Fibroblast of the aortic adventitia (primary cell): ENCODE measurements at regions not wholly inside any gene's neighbourhood (a gene's known extent, or its start where the extent isn't known, plus 50 kb on each side); places are given as distances from the start of the nearest gene placed in this dataset.

Experiments
- DNase-seq: peaks from one replicate; pipeline ENCODE4 v3.0.0-alpha.2; 2010; ENCODE audit warnings: low read depth
- H3K4me3 ChIP-seq: 2 replicates; pipeline ENCODE4 v1.5.1; 2011; ENCODE audit warnings: low read depth, mild to moderate bottlenecking, control low read depth, low read length, moderate library complexity
- TF ChIP-seq, protein P1 (sequence below): IDR thresholded peaks from 2 replicates; pipeline ENCODE4 v1.5.1; 2011; ENCODE audit warnings: mild to moderate bottlenecking, low read length, control low read depth, inconsistent platforms; ENCODE audit not compliant: insufficient read depth

DNA sequence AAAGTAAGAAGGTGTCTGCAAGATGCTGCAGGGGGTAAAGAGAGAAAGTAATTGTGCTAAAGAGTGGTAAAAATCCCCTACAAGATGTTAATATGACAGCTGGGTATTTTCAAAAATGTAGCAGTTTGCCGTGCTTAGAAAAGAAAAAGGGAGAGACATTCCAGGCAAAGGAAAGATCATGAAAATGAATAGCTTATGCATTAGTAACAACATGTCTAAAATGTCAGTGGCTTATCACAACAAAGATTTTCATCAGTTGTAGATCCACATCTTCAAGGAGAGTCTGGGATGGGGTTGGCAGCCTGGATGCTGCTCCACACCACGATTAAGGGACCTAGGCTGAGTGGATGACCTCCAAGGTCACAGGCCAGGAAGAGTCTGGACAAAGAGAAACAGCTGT is 920.9 kb downstream of the GRID1 start:
- TF ChIP-seq, protein P1, sequence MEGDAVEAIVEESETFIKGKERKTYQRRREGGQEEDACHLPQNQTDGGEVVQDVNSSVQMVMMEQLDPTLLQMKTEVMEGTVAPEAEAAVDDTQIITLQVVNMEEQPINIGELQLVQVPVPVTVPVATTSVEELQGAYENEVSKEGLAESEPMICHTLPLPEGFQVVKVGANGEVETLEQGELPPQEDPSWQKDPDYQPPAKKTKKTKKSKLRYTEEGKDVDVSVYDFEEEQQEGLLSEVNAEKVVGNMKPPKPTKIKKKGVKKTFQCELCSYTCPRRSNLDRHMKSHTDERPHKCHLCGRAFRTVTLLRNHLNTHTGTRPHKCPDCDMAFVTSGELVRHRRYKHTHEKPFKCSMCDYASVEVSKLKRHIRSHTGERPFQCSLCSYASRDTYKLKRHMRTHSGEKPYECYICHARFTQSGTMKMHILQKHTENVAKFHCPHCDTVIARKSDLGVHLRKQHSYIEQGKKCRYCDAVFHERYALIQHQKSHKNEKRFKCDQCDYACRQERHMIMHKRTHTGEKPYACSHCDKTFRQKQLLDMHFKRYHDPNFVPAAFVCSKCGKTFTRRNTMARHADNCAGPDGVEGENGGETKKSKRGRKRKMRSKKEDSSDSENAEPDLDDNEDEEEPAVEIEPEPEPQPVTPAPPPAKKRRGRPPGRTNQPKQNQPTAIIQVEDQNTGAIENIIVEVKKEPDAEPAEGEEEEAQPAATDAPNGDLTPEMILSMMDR = no peak
- DNase-seq = no peak
- no peak overlapping the region for H3K4me3 ChIP-seq

DNA sequence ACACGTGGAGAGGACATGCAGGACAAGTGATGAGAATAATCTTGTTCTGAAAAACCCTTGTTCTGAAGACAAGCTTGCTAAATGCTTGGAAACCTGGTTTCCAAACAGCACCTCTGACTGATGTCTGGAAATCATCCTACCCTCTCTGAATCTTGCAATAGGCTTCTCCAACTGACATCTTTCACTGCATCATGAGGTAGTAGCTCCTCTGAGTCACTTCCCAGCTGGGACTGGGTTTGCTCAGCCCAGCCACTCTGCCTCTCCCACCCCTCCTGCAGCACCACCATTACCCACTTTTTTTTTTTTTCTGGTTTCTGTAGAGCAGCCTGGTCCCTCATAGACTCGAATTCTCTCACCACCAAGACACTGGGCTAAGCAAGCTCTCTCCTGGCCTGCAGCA is 919.8 kb downstream of the GRID1 start:
- no peak for DNase-seq
- TF ChIP-seq, protein P1 = no peak
- no peak overlapping the region for H3K4me3 ChIP-seq

DNA sequence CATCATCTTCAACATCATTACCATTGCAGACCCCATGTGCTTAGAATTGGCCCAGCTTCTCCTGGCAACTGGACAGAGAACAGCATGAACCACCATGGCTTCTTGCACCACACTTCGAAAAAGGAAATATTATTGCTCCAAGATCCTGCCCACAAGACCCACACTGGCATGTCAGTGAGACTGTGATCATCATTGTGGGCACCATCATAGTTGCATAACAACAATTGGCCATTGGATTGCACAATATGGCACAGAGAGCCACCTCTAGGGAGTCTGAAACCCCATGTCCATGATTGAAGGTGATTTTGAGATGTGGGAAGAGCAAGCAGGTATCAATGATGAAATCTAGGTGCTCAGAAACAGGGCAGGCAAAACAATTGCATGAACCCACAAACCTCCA is 918.9 kb downstream of the GRID1 start:
- TF ChIP-seq, protein P1 = no peak
- no peak overlapping the region for H3K4me3 ChIP-seq
- DNase-seq = no peak

DNA sequence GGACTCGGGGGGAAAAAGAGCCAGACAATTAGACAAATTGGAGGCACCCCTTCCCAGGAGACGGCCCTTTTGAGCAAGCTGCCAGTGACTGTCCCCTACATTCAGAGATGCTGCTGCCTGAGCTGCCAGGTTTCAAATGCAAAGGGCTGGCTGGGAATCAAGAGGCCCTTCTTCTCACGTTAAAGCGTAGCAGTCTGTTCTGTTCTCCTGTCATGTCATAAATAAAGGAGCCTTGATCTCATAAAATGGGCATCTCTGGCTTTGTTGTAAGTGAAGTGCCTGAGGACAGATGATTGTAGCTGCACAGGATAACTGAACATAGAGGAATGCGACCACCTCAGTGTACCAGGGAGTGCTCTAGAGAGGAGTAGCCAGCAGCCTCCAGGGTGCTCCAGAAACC is 917.9 kb downstream of the GRID1 start:
- no peak overlapping the region for H3K4me3 ChIP-seq
- TF ChIP-seq, protein P1 = no peak
- no peak for DNase-seq

DNA sequence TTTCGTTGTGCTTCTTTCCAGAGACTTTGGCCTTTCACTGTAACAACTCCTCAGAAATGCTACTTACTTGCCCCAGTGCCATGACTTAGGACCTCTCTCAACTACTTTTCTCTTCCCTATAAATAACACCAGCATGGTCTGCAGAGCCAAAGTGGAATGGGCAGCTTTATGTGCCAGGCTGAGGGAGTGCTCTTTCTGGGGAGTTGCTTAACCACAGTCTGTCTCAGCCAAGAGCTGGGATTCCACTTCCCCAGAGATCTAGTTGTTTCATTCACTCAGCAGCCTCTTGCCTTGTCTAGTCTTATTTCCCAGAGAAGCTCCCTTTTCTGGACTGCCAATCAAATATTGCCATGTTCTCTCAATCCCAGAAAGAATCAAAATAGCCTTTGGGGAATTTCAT is 912.2 kb downstream of the GRID1 start:
- TF ChIP-seq, protein P1 = no peak
- no peak overlapping the region for H3K4me3 ChIP-seq
- DNase-seq = no peak

DNA sequence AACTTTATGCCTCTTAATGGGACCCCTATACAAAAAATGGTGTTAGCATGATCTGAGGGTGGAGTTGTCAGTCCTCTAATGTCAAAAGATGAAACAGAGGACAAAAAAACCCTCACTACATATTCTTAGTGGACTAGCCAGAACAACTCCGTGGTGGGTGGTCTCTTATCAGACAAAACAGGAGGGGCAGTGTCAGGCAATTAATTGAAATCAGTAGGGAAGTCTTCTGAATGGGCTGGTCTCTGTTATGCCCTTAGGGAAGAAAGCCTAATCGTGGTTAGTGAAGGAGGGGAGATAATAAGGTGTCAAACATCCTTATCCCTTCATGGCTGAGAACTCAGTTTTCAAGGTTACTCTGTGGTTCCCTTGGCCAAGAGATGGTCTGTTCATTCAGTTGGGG is 909.4 kb downstream of the GRID1 start:
- TF ChIP-seq, protein P1 = no peak
- no peak for DNase-seq
- H3K4me3 ChIP-seq = no peak overlapping the region

DNA sequence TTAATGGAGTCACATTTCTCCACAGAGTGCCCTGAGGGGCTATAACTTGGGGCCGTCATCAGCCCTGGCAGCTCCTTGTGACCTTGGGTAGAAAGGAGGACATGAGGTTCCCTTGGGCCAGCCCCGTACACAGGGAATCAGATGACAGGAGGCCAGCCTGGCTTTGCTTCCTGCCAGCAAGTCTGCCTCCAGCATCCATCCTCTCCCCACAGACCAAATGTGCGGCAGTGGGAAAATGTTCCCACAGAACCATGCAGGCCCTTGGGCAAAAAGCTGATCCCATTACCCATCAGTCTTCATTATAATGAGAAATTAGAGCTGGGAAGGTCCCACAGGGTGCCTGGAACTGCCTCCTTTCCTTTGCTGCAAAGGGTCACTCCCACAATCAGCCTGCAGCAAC is 908.3 kb downstream of the GRID1 start:
- TF ChIP-seq, protein P1 = no peak
- no peak overlapping the region for H3K4me3 ChIP-seq
- no peak for DNase-seq
